ENCODE measurements at regions not wholly inside any gene's neighbourhood (a gene's known extent, or its start where the extent isn't known, plus 50 kb on each side); places are given as distances from the start of the nearest gene placed in this dataset.

DNA sequence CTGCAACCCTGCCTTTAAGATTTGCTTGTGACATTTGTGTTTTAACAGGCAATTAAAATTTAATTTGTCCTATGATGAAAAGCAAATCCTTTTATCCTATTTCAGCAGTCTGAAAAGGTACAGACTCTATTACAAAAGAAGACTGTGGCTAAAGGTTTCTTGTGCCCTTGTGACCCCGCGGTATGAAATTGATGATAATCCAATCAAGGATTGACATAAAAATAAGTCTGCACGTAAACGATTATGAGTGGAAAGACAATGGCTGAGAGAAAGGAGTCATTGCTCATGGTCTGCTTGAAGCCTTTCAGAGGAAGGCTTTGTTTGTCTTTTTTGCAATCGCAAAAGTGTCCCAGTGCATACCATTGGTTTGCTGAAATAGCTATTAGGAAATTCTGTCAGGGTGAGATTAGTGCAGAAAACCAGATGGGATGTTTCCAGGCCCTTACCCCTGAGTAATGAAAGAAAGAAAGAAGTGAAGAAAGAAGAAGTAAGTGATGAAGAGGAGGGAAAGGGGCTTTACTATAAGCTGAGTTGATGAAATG, 867.8 kb upstream of the CDH8 start:
- no peaks in the 10 kb centered on the region for H3K4me1 ChIP-seq (ENCODE audit: control insufficient read depth, extremely low read depth, insufficient read depth, low read length)
- no peak overlapping the region for H3K4me2 ChIP-seq (ENCODE audit: control insufficient read depth, extremely low read depth, insufficient read depth, low read depth, low read length)
- H3K9me3 ChIP-seq (ENCODE audit: control insufficient read depth, low read depth, low read length): no peaks in the 10 kb centered on the region
- DNase-seq (ENCODE audit: low read depth, low spot score) (no peak), FAIRE-seq (no peak)
- no peak for TF ChIP-seq EZH2 (IDR thresholded peaks at IDR 0.05; ENCODE audit: low read length)
- H3K4me3 ChIP-seq (ENCODE audit: control insufficient read depth in 2 of 3, extremely low read depth in 1 of 3, insufficient read depth in 2 of 3, low read depth in 1 of 3, low read length in 3 of 3): no peak overlapping the region
- no peaks in the 10 kb centered on the region for H3K79me2 ChIP-seq (ENCODE audit: control insufficient read depth, insufficient read depth, low read length)
- no peaks in the 10 kb centered on the region for H4K20me1 ChIP-seq (ENCODE audit: control insufficient read depth, extremely low read depth, insufficient read depth, low read length)
- dilution Hi-C loops (cut with MboI; ENCODE audit: extremely low pct_ligation_motif_present, low sequenced_read_pairs): no loop called here
- no peak overlapping the region for H3K27ac ChIP-seq (ENCODE audit: control insufficient read depth, insufficient read depth, low read length)
- no peak overlapping the region for H2AFZ ChIP-seq (ENCODE audit: control insufficient read depth, low read length)
- H3K9ac ChIP-seq (ENCODE audit: control insufficient read depth, extremely low read depth, insufficient read depth, low read length): no peak overlapping the region
- H3K36me3 ChIP-seq (ENCODE audit: control insufficient read depth in 2 of 2, extremely low read depth in 1 of 2, insufficient read depth in 2 of 2, low read length in 2 of 2): no peaks in the 10 kb centered on the region
- no peaks in the 10 kb centered on the region for H3K9me1 ChIP-seq (ENCODE audit: control insufficient read depth, extremely low read depth, insufficient read depth, low read length)
- no peaks in the 10 kb centered on the region for H3K27me3 ChIP-seq (ENCODE audit: control insufficient read depth, extremely low read depth, insufficient read depth, low read length)

DNA sequence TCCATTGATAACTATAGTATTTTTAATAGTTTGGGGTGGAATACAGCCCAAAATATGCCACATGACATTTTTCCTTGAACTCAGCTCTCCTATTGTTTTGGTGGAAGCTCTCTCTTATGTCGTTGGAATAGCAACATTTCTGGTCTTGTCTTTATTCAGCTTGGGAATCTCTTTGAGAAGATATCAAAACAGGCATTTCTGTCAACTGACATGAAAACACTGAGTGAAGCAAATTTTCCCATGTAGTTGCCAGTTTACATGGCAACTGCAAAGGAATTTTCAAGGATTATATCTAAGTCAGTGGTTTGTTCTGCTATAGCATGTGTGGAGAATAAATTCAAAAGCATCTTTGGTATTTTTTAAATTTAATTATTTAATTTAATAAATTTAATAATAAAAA, 863.5 kb upstream of the CDH8 start:
- no peaks in the 10 kb centered on the region for H3K4me1 ChIP-seq (ENCODE audit: control insufficient read depth, extremely low read depth, insufficient read depth, low read length)
- DNase-seq (ENCODE audit: low read depth, low spot score) (no peak), FAIRE-seq (no peak)
- H3K27ac ChIP-seq (ENCODE audit: control insufficient read depth, insufficient read depth, low read length): no peak overlapping the region
- H3K9me3 ChIP-seq (ENCODE audit: control insufficient read depth, low read depth, low read length): no peaks in the 10 kb centered on the region
- no peaks in the 10 kb centered on the region for H3K79me2 ChIP-seq (ENCODE audit: control insufficient read depth, insufficient read depth, low read length)
- dilution Hi-C loops (cut with MboI; ENCODE audit: extremely low pct_ligation_motif_present, low sequenced_read_pairs): no loop called here
- no peaks in the 10 kb centered on the region for H4K20me1 ChIP-seq (ENCODE audit: control insufficient read depth, extremely low read depth, insufficient read depth, low read length)
- no peaks in the 10 kb centered on the region for H3K36me3 ChIP-seq (ENCODE audit: control insufficient read depth in 2 of 2, extremely low read depth in 1 of 2, insufficient read depth in 2 of 2, low read length in 2 of 2)
- H3K27me3 ChIP-seq (ENCODE audit: control insufficient read depth, extremely low read depth, insufficient read depth, low read length): no peaks in the 10 kb centered on the region
- H3K9ac ChIP-seq (ENCODE audit: control insufficient read depth, extremely low read depth, insufficient read depth, low read length): no peak overlapping the region
- no peak overlapping the region for H3K4me3 ChIP-seq (ENCODE audit: control insufficient read depth in 2 of 3, extremely low read depth in 1 of 3, insufficient read depth in 2 of 3, low read depth in 1 of 3, low read length in 3 of 3)
- H2AFZ ChIP-seq (ENCODE audit: control insufficient read depth, low read length): no peak overlapping the region
- no peak overlapping the region for H3K4me2 ChIP-seq (ENCODE audit: control insufficient read depth, extremely low read depth, insufficient read depth, low read depth, low read length)
- H3K9me1 ChIP-seq (ENCODE audit: control insufficient read depth, extremely low read depth, insufficient read depth, low read length): no peaks in the 10 kb centered on the region
- TF ChIP-seq EZH2 (IDR thresholded peaks at IDR 0.05; ENCODE audit: low read length): no peak
- TF ChIP-seq, protein P1, sequence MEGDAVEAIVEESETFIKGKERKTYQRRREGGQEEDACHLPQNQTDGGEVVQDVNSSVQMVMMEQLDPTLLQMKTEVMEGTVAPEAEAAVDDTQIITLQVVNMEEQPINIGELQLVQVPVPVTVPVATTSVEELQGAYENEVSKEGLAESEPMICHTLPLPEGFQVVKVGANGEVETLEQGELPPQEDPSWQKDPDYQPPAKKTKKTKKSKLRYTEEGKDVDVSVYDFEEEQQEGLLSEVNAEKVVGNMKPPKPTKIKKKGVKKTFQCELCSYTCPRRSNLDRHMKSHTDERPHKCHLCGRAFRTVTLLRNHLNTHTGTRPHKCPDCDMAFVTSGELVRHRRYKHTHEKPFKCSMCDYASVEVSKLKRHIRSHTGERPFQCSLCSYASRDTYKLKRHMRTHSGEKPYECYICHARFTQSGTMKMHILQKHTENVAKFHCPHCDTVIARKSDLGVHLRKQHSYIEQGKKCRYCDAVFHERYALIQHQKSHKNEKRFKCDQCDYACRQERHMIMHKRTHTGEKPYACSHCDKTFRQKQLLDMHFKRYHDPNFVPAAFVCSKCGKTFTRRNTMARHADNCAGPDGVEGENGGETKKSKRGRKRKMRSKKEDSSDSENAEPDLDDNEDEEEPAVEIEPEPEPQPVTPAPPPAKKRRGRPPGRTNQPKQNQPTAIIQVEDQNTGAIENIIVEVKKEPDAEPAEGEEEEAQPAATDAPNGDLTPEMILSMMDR (optimal IDR thresholded peaks at IDR 0.05 in 1 of 3, IDR thresholded peaks at IDR 0.05 in 1 of 3, conservative IDR thresholded peaks at IDR 0.05 in 1 of 3; ENCODE audit: extremely low read depth in 1 of 3, insufficient read depth in 2 of 3, low read length in 3 of 3): no peak

DNA sequence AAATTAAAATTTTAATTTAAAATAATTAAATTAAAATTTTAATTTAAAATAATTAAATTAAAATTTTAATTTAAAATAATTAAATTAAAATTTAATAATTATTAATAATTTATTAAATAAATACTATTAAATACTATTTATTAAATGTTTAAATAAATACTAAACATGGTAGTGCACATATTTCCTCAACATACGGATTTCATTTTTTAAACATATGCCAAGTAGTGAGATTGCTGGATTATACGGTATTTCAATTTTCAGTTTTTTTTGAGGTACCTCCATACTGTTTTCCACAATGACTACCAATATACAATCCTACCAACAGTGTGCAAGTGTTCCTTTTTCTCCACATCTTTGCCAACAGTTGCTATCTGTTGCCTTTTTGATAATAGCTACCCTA, 852.9 kb upstream of the CDH8 start:
- Histone ChIP-seq H3K79me2 (ENCODE audit: control insufficient read depth, insufficient read depth, low read length) (no peaks in the 10 kb centered on the region), H2AFZ (ENCODE audit: control insufficient read depth, low read length) (no peak overlapping the region), H3K36me3 (ENCODE audit: control insufficient read depth in 2 of 2, extremely low read depth in 1 of 2, insufficient read depth in 2 of 2, low read length in 2 of 2) (no peaks in the 10 kb centered on the region), H3K9me1 (ENCODE audit: control insufficient read depth, extremely low read depth, insufficient read depth, low read length) (no peaks in the 10 kb centered on the region), H3K27ac (ENCODE audit: control insufficient read depth, insufficient read depth, low read length) (no peak overlapping the region), H3K4me2 (ENCODE audit: control insufficient read depth, extremely low read depth, insufficient read depth, low read depth, low read length) (no peak overlapping the region), H3K9me3 (ENCODE audit: control insufficient read depth, low read depth, low read length) (no peaks in the 10 kb centered on the region), H3K27me3 (ENCODE audit: control insufficient read depth, extremely low read depth, insufficient read depth, low read length) (no peaks in the 10 kb centered on the region), H3K4me3 (ENCODE audit: control insufficient read depth in 2 of 3, extremely low read depth in 1 of 3, insufficient read depth in 2 of 3, low read depth in 1 of 3, low read length in 3 of 3) (no peak overlapping the region), H4K20me1 (ENCODE audit: control insufficient read depth, extremely low read depth, insufficient read depth, low read length) (no peaks in the 10 kb centered on the region), H3K9ac (ENCODE audit: control insufficient read depth, extremely low read depth, insufficient read depth, low read length) (no peak overlapping the region), H3K4me1 (ENCODE audit: control insufficient read depth, extremely low read depth, insufficient read depth, low read length) (no peaks in the 10 kb centered on the region)
- DNase-seq (ENCODE audit: low read depth, low spot score): no peak
- dilution Hi-C loops (cut with MboI; ENCODE audit: extremely low pct_ligation_motif_present, low sequenced_read_pairs): no loop called here
- no peak for TF ChIP-seq EZH2 (IDR thresholded peaks at IDR 0.05; ENCODE audit: low read length)
- TF ChIP-seq, protein P1 (optimal IDR thresholded peaks at IDR 0.05 in 1 of 3, IDR thresholded peaks at IDR 0.05 in 1 of 3, conservative IDR thresholded peaks at IDR 0.05 in 1 of 3; ENCODE audit: extremely low read depth in 1 of 3, insufficient read depth in 2 of 3, low read length in 3 of 3): no peak
- FAIRE-seq: no peak

Measured in keratinocyte (primary cell).